ENCODE measurements at regions not wholly inside any gene's neighbourhood (a gene's known extent, or its start where the extent isn't known, plus 50 kb on each side); places are given as distances from the start of the nearest gene placed in this dataset.

GRCh38 chr5:62948301-62948700 is 369.7 kb downstream of the LRRC70 start:
- H3K4me3 ChIP-seq (ENCODE audit: low read depth, low read length), result no peak overlapping the region
- no peak for TF ChIP-seq CTCF (conservative IDR thresholded peaks at IDR 0.05; ENCODE audit: low read depth, low read length)
- no peak for DNase-seq (ENCODE audit: low read depth)

- no peak for DNase-seq (ENCODE audit: low read depth)
- TF ChIP-seq CTCF (conservative IDR thresholded peaks at IDR 0.05; ENCODE audit: low read depth, low read length), result no peak
- no peak overlapping the region for H3K4me3 ChIP-seq (ENCODE audit: low read depth, low read length)
These were observed 363.8 kb downstream of the LRRC70 start for GRCh38 chr5:62942384-62942783.

GRCh38 chr5:62938927-62939326 is 360.3 kb downstream of the LRRC70 start:
- H3K4me3 ChIP-seq (ENCODE audit: low read depth, low read length), result no peak overlapping the region
- TF ChIP-seq CTCF (conservative IDR thresholded peaks at IDR 0.05; ENCODE audit: low read depth, low read length), result no peak
- DNase-seq (ENCODE audit: low read depth), result peak; percentile 57

DNA sequence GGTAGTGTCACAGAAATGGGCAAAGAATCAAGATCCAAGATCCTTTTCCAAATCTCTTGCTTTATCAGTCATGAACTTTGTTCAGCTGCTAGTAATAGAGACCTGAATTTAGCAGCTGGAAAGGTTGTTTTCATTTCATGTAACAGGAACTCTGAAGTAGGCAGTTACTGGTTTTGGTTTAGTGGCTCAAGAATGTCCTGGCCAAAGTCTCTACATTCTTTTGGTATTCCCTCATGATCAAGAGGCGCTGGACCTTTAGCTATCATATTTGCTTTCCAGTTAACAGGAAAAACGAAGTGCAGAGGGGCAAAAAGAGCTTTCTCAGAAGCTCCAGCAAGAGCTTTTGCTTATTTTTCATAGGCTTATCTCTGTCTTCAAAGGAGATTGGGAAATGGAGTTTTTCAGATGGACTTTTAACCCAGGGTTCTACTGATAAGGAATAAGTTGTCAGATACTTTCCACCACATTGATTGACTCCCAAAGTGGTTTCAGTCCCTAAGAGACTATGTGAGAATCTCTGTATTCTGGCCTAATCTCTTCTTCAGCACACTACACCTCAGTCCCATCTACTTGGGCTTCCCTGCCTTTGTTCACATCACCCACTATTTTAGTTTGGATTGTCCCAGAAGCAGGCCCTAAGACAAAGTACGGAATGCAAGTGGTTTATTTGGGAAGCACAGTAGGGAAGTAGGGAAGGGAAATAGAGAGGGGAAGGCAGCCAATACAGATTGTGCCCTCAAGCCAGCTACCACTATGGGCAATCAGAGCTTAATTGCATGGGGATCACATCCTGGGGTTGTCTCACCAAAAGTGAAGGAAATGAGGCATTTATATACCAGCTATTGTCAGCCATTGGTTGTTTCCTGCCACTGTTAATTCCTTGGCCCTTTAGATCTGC is 359.3 kb downstream of the LRRC70 start:
- H3K4me3 ChIP-seq (ENCODE audit: low read depth, low read length), result no peak overlapping the region
- DNase-seq (ENCODE audit: low read depth), result peak; percentile 88
- TF ChIP-seq CTCF (conservative IDR thresholded peaks at IDR 0.05; ENCODE audit: low read depth, low read length), result no peak

- TF ChIP-seq CTCF (conservative IDR thresholded peaks at IDR 0.05; ENCODE audit: low read depth, low read length), result no peak
- DNase-seq (ENCODE audit: low read depth), result peak; percentile 69
These were observed 357.0 kb downstream of the LRRC70 start for GRCh38 chr5:62935660-62936059.

DNA sequence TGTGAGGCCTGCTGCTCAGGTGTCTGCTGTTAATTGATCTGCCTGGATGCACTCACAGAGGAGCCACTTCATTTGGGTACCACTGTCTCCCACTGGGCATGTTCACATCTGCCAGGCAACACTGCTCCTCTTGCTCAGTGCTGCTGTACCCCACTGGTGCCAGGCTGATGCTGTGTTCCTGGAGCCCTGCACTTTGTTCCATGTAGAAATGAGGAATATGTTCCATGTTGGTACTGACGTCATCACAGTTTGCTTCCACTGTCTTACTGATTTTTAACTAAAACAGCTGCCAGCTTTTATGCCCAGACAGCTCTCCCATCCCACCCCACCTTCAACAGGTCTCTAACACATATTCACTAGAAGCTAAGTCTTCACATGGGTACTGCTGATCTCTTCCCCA is 355.7 kb downstream of the LRRC70 start:
- TF ChIP-seq CTCF (conservative IDR thresholded peaks at IDR 0.05; ENCODE audit: low read depth, low read length), result no peak
- DNase-seq (ENCODE audit: low read depth), result no peak
- H3K4me3 ChIP-seq (ENCODE audit: low read depth, low read length), result no peak overlapping the region

More at GRCh38 chr5:62935660-62936059, 357.0 kb downstream of the LRRC70 start:
- no peak overlapping the region for H3K4me3 ChIP-seq (ENCODE audit: low read depth, low read length)

GRCh38 chr5:62933261-62933660 is 354.6 kb downstream of the LRRC70 start:
- no peak for TF ChIP-seq CTCF (conservative IDR thresholded peaks at IDR 0.05; ENCODE audit: low read depth, low read length)
- H3K4me3 ChIP-seq (ENCODE audit: low read depth, low read length), result no peak overlapping the region

More at GRCh38 chr5:62933261-62933660, 354.6 kb downstream of the LRRC70 start:
- no peak for DNase-seq (ENCODE audit: low read depth)

Data from choroid plexus epithelial cell (primary cell).